ENCODE measurements at regions not wholly inside any gene's neighbourhood (a gene's known extent, or its start where the extent isn't known, plus 50 kb on each side); places are given as distances from the start of the nearest gene placed in this dataset.

- no peak for TF ChIP-seq EP300 (IDR thresholded peaks at IDR 0.05; ENCODE audit: borderline replicate concordance in 1 of 2, low read depth in 1 of 2, low read length in 1 of 2)
- TF ChIP-seq CTCF (IDR thresholded peaks at IDR 0.05): no peak
- no peak for TF ChIP-seq REST (IDR thresholded peaks at IDR 0.05; ENCODE audit: low read depth, low read length)
- no peak for TF ChIP-seq POLR2AphosphoS5 (IDR thresholded peaks at IDR 0.05; ENCODE audit: low read depth, low read length)
- TF ChIP-seq JUND (IDR thresholded peaks at IDR 0.05): no peak
- no peak for TF ChIP-seq RFX5 (IDR thresholded peaks at IDR 0.05; ENCODE audit: low read length)
- TF ChIP-seq RCOR1 (IDR thresholded peaks at IDR 0.05; ENCODE audit: low read length): no peak
- no peak for TF ChIP-seq RAD21 (IDR thresholded peaks at IDR 0.05; ENCODE audit: low read length)
- no peak for TF ChIP-seq EZH2phosphoT487 (IDR thresholded peaks at IDR 0.05; ENCODE audit: borderline replicate concordance, low read depth)
- TF ChIP-seq TEAD4 (IDR thresholded peaks at IDR 0.05; ENCODE audit: borderline replicate concordance, insufficient read depth): no peak
Observed at GRCh38 chr10:120181154-120181553, 275.9 kb upstream of the PLPP4 start.
